Thyroid gland (tissue), 4 donors: ENCODE measurements at regions not wholly inside any gene's neighbourhood (a gene's known extent, or its start where the extent isn't known, plus 50 kb on each side); places are given as distances from the start of the nearest gene placed in this dataset.

Experiments used
- POLR2A ChIP-seq, 2 donors: fragments of 450-650 bp; IDR thresholded peaks; one replicate each; pipeline ENCODE4 v1.6.1; 2017; ENCODE audit warnings: antibody characterized with exemption in 2 of 2, mild to moderate bottlenecking in 2 of 2, moderate library complexity in 1 of 2
- TF ChIP-seq, protein P1 (sequence below), 6 experiments: fragments of 200-600 bp in 3 of 6; fragments of 450-650 bp in 3 of 6; sonication (generic) in 3 of 6; IDR thresholded peaks; one replicate each; pipeline ENCODE4 v1.5.1; 2016 to 2019; ENCODE audit warnings: antibody characterized with exemption in 6 of 6, mild to moderate bottlenecking in 2 of 6, inconsistent platforms in 1 of 6, moderate library complexity in 1 of 6

GRCh38 chr15:70169147-70169546, 71.4 kb upstream of the TLE3 start:
- TF ChIP-seq POLR2A (IDR thresholded peaks at IDR 0.05) = no peak
- TF ChIP-seq, protein P1, sequence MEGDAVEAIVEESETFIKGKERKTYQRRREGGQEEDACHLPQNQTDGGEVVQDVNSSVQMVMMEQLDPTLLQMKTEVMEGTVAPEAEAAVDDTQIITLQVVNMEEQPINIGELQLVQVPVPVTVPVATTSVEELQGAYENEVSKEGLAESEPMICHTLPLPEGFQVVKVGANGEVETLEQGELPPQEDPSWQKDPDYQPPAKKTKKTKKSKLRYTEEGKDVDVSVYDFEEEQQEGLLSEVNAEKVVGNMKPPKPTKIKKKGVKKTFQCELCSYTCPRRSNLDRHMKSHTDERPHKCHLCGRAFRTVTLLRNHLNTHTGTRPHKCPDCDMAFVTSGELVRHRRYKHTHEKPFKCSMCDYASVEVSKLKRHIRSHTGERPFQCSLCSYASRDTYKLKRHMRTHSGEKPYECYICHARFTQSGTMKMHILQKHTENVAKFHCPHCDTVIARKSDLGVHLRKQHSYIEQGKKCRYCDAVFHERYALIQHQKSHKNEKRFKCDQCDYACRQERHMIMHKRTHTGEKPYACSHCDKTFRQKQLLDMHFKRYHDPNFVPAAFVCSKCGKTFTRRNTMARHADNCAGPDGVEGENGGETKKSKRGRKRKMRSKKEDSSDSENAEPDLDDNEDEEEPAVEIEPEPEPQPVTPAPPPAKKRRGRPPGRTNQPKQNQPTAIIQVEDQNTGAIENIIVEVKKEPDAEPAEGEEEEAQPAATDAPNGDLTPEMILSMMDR (IDR thresholded peaks at IDR 0.05) = no peak
